HPDE6-E6E7 (cell line): ENCODE measurements at regions not wholly inside any gene's neighbourhood (a gene's known extent, or its start where the extent isn't known, plus 50 kb on each side); places are given as distances from the start of the nearest gene placed in this dataset.
"Not testable (repeated sequence)": the region's sequence is repeated elsewhere in the genome, so short reads cannot be mapped to it uniquely, and the experiment has no call there.

Experiments
- DNase-seq: peaks from one replicate; pipeline ENCODE4 v3.0.0; 2011; ENCODE audit warnings: missing footprints; ENCODE audit errors: extremely low spot score

DNA sequence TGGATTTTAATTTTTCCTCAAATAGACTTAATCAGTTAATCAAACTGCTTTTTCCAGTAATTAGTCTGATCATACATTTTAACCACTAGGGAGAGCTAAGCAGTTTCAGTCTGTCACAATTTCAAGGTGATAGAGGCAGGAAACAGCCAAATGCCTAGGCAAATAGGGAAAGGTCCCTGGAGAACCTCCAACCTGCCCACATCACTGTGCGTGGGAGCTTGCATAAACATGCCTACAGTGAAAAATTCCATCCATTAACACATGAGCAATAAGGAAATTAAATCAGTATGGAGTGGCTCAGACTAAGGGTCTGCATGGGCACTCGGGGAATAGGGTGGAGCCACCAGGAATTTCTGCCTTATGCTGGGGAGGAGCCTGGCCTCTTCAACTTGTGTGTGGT, 74.6 kb downstream of the AASDHPPT start:
- DNase-seq, result peak; percentile 23

GRCh38 chr11:106152824-106153223, 75.4 kb downstream of the AASDHPPT start:
- no peak for DNase-seq

- DNase-seq, result peak; percentile 27
Observed at GRCh38 chr11:106156290-106156937, 79.0 kb downstream of the AASDHPPT start.

DNA sequence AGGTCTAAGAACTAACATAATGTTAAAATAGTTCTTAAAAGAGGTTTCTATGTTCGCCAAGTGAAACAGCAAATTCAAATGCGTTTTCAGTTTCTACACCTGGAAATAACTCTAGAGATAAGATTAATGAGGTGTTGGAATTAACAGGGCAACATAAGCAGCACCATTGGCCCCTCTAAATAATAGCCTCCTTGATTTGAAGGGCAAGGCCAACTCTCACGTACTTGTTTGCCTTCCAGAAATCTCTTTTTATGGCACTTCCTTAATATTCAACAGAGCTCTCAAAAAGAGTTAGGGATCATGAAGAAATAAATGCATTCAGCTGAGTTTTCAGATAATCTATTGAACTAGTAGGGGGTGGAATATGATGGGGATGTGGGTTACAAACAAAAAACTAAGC, 80.9 kb downstream of the AASDHPPT start:
- no peak for DNase-seq

DNA sequence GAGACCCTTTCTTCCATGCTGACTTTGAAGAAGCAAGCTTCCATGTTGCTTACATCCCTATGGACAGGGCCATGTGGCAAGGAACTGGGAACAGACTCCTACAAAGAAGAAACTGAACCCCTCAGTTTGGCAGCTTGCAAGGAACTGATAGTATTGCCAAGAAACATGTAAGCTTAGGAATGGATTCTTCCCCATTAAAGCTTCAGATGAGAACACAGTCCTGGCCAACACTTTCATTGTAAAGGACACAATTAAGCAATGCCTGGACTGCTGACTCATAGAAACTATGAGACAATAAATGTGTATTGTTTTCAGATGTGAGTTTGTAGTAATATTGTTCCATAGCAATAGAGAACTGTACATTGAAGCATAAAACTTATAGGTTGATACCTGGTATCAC, 82.4 kb downstream of the AASDHPPT start:
- DNase-seq, result no peak

DNA sequence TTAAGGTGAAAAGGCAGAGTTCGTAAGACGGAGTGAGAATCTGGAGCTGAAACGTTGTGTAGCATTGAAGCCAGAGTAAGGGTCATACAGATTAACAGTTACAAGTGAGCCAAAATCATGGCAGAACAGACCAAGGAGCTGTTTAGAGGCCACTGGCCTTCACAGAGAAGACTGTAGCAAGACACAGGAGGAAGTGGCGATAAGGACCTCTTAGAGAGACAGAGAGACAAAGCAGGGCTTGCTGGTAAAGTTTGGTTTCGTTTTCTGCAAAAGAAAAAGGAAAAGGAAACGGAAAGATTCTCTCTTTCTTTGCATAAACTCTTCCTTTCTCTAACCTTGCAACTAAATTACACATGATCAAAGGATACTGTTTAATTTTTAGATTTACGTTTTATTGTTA, 83.0 kb downstream of the AASDHPPT start:
- DNase-seq, result no peak

DNA sequence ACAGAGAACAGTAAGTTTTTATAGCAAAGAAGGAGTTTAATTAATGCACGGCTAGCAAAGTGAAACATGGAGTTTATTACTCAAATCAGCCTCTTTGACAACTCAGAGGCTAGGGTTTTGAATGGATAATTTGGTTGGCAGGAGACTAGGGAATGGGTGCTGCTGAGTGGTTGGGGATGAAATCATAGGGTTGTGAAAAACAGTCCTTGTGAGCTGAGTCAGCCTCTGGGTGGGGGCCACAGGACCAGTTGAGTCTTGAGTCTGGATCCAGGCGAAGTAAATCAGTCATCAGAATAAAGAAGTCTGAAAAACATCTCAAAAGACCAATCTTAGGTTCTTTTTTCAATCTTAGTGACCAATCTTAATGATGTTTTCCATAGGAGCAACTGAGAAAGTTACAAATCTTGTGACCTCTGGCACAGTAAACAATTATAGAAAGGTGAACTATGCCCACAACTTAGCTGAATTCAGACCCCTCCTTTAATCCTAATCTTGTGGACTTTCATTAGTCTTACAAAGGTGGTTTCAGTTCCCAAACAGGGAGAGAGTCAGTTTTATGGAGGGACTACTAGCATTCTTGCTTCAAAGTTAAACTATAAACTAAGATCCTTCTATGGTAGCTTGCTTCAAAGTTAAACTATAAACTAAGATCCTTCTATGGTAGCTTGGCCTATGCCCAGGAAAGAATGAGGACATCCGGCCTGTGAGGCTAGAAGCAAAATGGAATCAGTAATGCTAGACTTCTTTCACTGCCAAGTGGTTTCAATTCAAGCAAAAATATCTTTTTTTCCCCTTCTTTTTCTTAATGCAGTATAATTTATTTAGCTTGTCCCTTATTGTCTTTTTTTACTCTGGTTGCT, 84.5 kb downstream of the AASDHPPT start:
- no peak for DNase-seq

DNA sequence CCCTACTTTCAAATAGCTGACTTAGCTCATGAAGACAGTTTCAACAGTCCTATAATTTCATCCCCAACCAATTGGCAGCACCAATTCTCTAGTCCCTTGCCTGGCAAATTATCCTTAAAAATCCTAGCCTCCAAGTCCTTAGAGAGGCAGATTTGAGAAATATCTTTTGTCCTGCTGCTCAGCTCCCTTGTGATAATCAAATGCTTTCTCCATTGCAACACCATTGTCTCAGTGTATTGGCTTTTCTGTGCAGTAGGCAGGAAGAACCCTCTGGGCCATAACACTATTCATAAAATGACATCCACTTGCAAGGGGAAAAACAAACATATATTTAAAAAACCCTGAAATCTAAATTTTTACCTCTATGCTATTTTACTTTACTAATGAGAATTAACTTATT, 89.6 kb downstream of the AASDHPPT start:
- DNase-seq, result no peak

DNA sequence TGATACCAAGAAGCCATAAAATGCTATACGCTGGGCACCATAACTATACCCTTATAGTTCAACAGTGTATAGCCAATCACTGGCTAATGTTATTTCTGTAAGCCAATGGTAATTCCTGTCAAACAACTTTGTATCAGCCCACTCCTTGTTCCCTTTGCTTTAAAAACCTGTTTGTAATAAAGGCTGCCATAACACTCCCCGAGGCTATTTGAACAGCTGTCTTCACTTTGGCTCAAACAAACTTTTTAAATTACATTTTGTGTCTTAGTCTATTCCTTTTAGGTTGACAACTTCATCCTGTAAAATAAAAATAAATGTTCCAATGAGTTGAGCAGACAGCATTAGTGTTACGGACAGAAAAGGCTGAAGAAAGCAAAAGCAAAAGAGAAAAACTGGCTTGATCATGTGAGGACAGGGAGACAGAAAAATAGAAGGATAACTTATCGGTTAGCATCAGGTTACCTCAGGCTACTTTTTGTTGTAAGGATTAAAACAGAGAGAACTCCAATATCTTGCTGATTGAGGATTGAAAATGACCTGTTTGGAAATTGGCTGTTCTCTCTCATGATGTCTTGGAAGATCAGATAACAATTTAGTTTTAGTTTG, 95.0 kb downstream of the AASDHPPT start:
- no peak for DNase-seq

DNA sequence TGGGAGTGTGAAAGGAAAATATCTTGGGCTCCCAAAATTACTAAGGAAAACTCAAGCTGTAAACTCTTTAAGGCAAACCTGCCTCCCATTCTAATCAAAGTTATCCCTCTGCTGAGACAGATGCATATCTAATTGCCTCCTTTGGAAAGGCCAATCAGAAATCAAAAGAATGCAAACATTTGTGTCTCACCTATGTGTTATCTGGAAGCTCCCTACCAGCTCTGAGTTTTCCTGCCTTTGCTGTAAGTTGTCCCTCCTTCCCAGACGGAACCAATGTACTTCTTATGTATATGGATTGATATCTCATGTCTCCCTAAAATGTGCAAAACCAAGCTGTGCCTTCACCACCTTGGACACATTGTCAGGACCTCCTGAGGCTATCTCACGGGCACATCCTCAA, 95.8 kb downstream of the AASDHPPT start:
- no peak for DNase-seq

- not testable (repeated sequence) for DNase-seq
Observed at GRCh38 chr11:106174003-106174402, 96.5 kb downstream of the AASDHPPT start.

DNA sequence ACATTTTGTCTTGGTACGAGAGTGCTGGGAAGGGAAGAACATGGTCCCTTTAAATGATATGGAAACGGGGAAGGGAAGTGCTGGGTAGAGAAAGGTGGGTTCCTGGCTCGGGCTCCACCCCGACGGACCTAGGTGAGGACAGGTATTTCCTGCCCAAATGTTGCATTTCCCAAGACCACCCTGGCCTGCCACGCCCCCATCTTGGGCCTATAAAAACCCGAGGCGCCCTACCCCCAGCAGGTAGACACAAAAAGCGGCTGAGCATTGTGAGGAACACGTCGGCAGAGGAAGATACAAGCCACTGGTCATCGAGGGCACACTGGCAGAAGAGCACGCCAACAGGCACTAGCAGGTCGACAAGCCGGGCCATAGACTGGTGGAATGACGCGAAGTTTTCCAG, 99.4 kb downstream of the AASDHPPT start:
- DNase-seq, result no peak

GRCh38 chr11:106177311-106177710, 99.8 kb downstream of the AASDHPPT start:
- no peak for DNase-seq

DNA sequence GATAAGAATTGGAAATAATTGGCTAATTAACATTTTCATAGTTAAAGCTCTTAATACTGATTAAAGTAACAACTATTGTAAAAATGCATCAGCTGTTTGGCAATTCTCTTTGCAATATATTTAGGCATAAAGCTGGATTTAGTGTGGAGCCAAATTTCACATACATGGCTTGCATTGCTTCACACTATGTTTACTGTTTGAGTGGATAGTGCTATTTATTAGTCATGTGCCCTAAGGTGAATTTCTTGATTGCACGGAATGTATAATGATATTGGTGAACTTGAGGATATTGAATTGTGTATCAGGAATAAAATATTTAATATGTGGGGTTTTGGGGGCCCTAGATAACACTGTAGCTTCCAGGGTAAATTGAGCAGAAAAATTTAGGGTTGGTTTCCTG, 100.9 kb downstream of the AASDHPPT start:
- no peak for DNase-seq

DNA sequence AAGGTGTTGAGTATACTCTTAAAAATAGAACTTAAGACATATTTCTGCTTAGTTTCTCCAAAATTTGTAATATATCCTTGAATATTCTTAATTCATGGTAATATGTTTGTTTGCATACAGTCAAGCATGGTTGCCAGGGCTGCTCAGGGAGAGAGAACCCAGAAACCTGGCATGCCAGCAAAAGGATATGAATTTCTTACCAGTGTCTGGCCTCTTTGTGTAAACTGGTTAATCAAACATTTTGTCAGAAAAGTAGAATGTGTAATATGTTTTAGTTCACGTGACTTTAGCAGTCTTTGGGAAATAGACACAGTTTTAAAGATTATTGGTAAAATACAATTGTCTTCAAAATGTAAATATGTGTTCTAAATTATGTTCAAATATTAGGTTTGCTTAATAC, 101.6 kb downstream of the AASDHPPT start:
- no peak for DNase-seq

DNA sequence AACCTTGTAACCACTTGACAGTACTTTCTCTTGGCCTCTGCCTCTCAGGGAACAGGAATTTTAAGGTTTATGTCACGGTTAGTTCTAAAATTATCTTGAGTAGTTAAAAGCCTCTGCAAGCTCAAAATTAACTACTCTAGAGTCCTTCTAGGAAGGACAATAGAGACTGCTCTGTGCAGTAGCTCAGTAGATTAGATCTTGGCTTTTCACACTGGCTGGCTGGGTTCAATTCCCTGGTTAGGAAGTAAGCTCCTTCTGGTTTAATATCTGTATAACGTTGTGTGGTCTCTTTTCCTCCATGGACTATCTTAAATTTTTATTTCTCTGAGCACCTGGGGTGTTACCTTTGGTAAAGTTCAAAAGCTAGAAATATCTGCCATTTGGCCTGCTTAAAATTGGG, 109.2 kb downstream of the AASDHPPT start:
- no peak for DNase-seq

GRCh38 chr11:106187860-106188456, 110.5 kb downstream of the AASDHPPT start:
- no peak for DNase-seq

DNA sequence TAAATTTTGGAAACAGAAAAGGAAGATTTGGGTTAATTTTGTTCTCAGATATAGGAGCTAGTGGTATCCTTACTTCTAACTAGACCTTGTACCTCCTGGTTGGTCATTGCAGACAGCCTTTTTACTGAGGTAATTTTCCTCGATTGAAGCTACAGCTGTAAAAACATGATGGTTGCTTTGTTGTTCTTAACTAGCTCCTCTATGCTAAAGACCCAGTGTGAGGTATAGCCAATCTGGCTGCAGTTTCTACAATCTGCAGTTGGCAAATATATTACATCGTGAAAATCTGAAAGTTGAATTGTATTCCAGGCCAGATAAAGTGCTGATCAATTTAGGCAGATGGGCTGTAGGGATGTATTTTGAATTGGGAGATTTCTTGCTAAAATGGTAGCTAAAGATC, 116.5 kb downstream of the AASDHPPT start:
- DNase-seq, result no peak

- DNase-seq, result no peak
Observed at GRCh38 chr11:106197438-106197837, 120.0 kb downstream of the AASDHPPT start.

DNA sequence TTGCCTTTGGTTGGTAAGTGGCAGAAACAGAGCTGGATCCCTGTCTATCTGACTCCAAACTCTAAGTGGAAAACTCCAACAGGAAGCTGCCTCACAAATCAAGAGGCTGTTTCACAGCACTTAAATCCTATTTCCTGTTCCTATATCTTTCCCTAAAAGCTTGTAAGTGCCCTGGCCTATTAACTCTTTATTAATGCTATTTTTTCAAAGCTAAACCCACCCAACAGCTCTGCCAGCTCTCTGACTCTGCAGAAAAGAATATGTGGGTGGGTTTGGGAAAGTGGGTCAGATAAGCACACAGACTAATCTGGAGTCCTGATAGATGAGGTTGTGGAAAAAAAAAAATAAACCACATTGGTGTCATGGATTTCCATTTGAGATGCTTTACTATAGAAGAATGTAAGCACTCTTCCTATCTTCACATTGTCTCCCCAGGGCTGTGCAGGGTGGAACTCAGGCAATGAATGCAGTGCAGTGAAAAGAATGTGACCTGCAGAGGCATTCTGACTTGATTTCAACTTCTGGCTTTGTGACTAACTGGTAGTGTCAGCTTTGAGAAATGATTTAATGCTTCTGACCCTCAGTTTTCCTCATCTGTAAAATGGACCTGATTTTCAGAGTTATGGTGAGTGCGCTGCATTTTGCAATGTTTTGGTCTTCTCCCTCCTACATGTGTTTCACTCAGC, 125.6 kb downstream of the AASDHPPT start:
- no peak for DNase-seq

DNA sequence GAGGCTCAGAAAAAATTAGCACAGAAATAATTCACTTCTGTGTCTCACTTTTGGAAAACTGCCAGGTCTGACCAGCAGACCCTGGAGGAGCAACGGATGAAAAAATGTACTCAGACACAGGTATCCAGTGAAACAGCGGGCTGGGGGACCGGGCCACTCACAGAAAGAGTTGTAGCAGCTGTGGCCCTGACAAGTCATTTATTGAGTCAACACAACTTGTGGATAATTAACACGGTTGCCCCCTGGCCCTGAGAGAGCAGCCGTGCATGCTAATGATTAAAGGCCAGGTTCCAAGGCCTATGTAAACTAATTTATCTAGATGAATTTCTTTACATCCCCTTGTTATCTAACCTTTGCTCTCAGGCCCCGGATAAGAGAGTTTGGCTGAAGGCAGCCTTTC, 131.3 kb downstream of the AASDHPPT start:
- no peak for DNase-seq

- no peak for DNase-seq
Observed at GRCh38 chr11:106212081-106212480, 134.6 kb downstream of the AASDHPPT start.
